Activated gamma-delta T cell (primary cell): ENCODE measurements at regions not wholly inside any gene's neighbourhood (a gene's known extent, or its start where the extent isn't known, plus 50 kb on each side); places are given as distances from the start of the nearest gene placed in this dataset.
"Not testable (repeated sequence)": the region's sequence is repeated elsewhere in the genome, so short reads cannot be mapped to it uniquely, and the experiment has no call there.

Experiments used
- DNase-seq: peaks from one replicate; lab custom pipeline; 2025; lab: John Stamatoyannopoulos, UW

DNA sequence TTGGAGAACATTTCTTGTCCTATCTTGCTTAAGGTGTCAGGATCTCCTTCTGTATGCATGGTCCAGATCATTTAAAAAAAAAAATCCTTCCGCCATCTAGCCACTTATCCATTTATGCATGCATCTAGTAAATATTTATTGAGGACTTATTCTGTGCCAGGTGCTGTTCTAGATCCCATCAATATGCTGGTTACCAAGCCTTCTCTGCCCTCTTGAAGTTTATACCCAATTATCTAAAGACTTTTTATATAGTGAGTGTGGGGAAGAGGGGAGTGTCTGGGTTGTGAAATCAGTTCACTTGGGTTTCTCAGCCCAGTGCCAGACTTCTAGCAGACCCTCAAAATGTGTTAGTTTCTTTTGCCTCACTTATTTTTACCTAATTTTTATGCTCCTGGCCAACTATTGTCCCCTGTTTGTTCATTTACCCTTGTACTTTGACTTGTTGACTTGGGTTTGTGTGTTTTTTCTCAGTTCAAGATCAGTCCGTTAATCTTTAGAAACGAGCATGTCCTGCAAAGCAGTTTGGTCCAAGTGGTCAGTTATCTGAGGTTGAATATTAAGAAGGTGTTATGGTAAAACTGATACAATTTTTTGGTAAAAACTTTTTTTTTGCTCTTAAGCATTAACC, 488.9 kb downstream of the PCNX1 start:
- no peak for DNase-seq

DNA sequence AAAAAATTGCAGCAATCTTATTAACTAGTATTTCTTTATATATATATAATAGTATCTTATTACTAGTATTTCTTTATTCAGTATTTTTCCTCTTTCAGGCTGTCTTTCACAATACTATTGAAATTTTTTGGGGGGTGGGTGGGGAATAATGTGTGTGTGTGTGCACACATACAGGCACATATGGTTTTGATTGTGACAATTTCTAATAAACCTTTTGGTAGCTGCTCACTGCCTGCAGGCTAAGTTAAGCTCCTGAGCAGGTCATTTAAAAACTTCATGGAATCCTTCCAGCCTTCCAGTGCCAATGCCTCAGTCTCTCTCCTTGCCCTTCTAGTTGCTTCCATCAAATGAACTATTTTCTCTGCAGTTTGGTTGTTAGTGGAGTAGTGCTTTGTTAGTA, 490.1 kb downstream of the PCNX1 start:
- no peak for DNase-seq

DNA sequence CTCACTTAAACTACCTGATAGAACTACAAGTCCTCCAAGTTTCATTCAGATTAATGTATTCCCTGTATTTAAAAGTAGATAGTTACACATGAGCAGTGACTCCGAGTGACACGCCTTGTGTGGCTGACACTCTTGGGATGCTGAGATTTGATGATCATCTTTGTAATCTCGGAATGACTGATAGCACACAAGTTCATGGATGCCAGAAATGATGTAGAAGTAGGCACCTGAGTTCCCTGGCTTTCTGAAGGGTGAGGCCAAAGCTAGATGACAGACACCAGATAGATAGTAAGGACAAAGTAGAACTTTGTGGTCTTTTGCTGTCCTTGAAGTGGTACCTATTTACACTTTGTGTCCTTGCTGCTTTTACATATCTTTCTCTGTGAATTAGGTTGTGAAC, 491.2 kb downstream of the PCNX1 start:
- DNase-seq = no peak

DNA sequence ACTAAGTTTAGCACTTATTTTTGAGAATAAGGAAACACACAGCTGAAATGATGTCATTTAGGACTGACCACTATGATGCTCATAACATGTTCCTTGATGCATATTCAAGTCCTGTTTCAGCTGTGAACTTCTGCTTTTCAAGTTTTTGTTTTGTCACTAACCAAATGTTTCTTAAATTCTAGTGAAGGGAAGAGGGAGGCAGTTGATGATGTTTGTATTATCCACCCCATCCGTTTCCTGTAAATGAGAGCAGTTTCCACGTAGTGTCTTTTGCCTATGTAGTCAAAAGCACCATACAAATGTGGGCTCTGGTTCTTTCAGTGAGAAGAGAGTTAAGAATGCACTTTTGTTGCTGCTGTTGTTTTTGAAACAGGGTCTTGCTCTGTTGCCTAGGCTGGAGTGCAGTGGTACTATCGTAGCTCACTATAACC, 491.8 kb downstream of the PCNX1 start:
- DNase-seq = no peak

DNA sequence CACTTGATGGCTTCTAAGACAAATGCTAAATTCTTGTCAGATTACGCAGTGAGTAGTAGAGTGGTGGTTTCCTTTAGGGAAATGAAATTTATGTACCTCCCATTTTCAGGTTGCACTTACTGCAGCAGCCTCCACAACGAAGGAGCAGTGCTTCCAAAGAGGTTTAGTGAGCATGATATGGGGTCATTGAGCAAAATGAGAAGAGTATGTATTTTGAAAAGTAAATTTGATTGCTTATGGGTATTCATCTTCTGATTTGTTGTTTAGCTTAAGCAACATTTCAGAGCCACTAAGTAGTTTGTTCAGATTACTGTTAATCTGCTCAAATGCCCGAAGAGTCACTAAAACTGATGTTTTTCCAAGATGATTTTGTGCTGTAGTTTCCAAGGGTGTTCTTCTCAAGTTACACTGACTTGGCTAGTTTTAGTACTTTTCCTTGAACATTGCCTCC, 493.6 kb downstream of the PCNX1 start:
- DNase-seq = no peak

DNA sequence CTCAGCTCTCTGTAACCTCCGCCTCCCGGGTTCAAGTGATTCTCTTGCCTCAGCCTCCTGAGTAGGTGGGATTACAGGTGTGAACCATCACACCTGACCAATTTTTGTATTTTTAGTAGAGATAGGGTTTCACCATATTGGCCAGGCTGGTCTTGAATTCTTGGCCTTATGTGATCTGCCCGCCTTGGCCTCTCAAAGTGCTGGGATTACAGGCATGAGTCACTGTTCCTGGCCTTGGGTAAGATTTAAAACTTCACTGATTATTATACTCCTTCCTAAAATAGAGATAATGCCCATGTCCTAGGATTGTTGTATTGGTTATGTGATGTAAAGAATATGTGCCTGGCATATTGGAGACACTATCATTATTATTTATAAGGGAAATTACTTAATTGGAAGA, 495.2 kb downstream of the PCNX1 start:
- DNase-seq = not testable (repeated sequence)

DNA sequence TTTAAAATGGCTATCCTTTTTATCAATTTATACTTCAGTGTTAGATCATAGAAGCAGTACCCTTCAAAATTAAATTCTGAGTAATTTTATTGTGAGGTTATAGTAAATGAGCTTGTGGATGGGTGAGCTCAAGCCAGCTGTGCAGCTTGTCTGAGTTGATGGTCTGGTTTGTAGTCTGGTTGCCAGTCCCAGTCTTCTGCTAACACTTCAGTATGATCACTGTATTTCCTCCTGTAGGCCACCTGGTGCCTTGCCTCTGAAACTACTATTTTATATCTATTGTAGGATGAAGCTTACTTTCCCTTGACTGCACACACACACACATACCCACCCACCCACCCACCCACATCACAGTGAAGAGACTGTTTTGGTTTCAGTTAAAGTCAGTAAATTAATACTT, 496.4 kb downstream of the PCNX1 start:
- DNase-seq = no peak

DNA sequence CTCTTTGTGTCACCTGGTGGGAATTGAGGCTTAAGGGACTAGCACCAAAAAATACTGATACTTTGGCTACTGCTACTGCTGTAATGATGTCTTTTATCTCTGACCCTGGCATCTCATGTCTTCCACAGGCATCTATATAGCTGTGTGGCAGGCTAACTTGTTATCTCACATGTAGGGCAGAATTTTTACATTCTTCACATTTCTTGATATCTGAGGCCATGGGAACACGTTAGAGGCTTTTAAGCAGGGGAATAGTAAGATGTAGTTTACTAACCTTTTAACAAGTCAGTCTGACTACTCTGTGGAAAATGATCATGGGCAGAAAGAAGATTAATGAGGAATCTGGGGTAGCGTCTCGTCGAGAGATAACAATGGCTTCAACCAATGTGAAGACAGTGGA, 498.4 kb downstream of the PCNX1 start:
- no peak for DNase-seq

DNA sequence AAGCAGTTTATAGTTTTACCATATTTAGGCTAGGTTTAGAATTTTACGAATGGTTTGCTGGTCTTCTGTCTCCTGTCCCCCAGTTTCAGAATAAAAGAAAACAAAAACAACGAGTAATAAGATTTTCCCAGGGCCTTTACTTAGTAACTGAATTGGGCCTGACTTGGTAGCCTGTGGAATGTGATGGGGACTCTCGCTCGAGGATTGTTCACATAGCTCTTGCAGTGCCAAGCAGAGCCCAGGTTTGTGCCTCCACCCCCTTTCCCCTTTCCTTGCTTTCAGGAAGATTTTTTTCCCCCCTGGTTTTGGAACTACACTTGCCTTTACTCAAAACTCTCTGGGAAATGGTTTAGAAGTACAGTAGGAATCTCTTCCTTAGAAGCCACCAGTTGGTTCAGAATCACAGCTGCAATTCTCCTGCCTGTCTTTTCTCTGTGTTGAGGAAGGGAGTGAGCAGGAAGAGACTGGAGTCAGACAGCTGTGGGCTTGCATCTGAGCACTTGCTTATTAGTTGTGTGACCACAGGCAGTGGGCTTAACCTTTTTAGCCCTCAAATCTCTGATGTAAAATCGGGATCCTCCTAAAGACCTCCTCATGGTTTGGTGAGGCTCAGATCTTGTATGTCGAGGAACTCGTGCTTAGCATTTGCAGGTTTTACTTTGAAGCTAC, 501.2 kb downstream of the PCNX1 start:
- DNase-seq = no peak

DNA sequence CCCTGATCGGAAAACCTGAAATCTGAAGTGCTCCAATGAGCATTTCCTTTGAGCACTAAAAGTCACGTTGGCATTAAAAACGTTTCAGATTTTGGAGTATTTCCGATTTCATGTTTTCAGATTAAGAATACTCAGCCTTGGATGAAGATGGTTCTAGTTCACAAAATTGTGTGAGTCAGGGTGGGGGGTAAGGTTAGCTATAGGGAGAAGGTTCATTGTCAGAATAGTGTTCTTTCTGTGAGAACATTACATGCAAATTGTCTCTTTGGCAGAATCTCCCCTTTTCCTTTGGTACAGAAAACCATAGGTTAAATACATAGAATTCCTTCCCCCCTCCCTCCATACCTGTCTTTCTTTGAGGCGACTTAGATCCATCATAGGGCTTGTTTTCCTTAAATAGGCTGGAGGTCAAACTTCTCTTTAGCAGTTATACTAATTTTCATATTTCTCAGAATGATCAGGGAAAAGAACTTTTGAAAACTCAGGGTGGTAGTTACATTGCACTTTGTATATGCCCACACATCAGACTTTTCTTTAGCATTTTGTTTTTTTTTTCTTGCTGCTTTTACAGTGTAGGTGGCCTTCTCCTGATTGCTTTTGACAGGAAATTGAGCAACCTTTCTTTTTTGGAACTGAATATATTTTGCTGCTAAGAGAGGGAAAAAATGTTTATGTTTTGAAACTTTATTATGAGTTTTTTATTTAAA, 503.5 kb downstream of the PCNX1 start:
- no peak for DNase-seq

DNA sequence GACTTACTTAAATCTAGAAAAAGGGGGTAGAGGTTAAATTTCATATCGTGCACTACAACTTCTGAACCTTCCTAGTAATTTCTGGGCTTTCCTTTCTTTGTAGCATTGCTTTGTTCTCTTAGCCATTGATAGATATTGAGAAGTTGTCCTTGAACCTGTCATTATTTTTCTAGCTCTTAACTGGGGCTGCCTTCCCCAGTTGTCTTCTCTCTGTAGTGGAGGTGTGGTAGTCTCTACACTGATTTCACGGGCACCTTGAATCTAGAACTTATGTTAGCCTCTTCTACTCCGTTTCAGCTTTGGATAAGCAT, 504.0 kb downstream of the PCNX1 start:
- DNase-seq = no peak

DNA sequence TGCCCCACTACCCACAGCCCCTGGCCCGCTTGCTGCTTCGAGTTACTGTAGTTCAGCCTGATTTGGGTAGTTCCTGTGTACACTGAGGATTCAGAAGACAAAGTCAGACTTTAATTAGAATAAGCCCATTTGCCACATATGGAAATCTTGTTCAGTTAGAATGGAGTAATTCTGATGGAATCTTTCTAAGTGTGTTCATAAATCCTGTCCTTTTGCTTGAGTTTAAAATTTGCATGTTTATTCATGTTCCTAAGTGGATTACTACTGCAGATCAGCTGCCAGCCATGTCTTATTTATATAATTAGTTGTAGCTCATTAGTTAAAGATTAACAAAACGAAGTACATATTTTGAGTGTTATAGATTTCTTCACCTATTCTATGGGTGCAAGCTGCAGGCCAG, 504.5 kb downstream of the PCNX1 start:
- DNase-seq = no peak

DNA sequence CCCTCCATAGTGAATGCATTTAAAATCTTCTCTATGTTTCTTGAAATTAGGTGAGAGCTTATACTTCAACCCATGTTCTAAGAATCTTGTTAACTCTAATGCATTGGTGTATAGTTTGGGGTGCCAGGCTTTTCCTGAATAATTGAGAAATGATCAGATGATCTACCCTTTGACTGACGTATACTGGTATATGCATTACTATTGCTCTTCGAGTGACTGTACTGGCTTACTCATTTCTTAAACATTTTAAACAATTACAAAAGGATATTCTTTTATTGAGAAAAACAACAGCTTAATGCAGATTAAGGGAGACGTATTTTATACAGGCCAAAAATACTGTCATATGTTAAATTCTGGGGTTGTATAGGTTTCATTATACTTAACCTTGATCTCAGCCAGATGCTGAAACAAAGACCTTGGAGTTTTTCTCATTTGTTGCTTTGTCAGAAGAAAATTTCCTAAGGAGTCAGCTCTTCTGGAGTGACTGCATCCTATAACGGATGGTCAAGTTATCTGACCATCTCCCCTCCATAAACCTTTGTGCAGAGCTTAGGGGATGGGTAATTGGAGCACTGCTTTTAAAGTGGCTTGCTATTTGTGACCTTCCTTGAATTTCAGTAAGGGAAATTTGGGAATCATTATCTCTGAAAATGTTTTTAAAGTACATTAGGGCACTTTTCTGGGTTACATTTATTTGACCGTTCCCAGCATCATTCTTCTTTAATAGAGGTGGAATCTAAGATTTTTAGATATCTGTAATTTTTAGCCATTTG, 507.6 kb downstream of the PCNX1 start:
- no peak for DNase-seq

DNA sequence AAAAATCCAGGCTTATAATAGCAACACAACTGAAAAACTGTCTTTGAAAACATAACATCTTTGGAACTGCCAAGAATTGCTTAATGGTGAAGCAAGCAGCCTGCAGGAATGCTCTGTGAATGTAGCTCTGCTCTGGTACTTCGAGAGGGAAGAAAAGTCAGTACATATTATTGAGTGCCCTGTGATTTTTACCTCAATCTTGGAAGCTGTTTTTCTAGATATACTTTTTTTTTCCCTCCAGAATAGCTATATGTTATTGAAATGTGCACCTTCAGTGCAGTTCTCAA, 508.1 kb downstream of the PCNX1 start:
- DNase-seq = no peak

DNA sequence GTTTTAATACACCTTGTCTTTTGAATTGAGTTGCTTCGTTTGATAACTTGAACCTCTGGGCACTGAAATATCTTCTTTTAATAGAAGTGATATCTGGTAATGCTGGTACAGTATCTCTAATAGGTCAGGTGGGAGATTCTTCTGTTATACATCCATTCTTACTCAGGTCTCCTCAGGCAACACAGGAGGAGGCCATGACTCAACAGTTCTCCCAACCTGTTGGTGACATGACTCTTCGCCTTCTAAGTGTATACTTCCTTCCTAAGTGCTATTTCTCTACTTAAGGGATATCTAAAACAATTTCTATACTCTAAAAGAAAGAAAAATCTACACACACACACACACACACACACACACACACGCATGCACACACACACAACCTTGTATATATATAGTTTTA, 509.1 kb downstream of the PCNX1 start:
- no peak for DNase-seq

DNA sequence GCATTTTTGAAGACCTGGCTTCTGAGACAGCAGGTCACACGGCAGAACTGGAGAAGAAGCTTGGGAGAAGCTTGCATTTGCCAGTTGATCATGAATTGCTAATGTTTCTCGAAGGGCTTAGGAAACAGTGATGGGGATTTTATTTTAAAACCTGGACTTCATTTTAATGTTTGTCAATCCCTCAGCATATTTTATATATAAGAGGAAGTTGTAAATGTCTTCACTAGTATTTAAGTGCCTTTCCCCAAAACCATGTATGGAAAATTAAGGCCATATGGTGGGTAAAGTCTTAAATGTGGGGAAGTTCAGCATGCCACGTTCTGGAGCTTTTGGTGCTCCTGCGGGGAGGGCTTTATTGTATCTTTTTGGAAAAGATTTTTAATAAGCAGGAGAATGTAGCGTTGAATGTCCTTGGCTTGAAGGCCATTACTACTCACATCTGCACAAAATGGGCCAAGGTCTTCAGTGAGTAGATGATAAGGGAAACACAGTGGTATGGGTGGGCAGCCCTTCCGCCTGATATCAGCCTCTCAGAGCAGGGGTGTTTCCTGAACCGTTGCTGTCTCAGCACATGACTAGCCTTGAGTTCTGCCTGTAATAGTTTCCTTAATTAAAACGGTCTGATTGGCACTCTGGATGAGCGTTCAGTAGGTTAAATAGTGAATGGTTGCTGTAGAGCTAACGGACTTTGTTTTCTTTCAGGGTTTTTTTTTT, 511.4 kb downstream of the PCNX1 start:
- DNase-seq = no peak

DNA sequence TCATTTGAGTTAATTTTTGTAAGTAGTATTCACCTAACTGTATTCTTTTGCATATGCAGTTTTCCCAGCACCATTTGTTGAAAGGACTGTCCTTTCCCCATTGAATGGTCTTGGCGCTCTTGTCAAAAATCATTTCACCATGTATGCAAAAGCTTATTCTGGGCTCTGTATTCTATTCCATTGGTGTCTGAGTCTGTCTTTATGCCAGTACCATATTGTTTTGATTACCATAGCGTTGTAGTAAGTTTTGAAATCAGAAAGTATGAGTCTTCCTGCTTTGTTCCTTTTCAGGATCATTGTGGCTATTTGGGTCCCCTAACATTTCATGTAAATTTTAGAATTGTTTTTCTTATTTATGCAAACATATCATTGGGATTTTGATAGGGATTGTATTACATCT, 508.7 kb upstream of the RGS6 start:
- no peak for DNase-seq

DNA sequence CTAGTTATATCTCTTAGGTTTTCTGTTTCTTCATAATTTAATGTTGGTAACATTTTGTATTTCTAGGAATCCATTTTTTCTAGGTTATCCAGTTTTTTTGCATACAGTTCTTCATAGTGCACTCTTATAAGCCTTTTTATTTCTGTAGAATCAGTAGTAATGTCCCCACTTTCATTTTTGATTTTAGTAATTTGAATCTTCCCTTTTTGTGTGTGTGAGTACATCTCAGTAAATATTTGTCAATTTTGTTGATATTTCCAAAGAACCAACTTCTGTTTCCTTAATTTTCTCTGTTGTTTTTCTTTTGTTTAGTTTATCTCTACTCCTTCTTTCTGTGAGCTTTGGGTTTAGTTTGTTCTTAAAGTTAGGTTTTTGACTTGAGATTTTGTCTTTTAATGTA, 507.3 kb upstream of the RGS6 start:
- no peak for DNase-seq

DNA sequence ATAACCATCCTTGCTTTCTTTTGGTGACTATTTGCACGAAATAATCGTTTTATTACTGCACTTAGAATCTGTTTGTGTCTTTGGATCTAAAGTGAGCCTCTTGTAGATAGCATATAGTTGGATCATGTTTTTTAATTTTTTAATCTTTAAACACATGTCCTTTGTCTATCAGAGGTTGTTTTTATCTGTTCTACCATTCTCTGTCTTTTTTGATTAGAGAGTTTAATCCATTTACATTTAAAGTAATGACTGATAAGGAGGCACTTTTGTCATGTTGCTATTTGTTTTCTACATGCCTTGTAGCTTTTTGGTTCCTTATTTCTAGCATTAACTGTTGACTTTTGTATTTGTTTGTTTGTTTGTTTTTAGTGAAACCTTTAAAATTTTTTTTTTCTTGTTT, 506.2 kb upstream of the RGS6 start:
- no peak for DNase-seq

DNA sequence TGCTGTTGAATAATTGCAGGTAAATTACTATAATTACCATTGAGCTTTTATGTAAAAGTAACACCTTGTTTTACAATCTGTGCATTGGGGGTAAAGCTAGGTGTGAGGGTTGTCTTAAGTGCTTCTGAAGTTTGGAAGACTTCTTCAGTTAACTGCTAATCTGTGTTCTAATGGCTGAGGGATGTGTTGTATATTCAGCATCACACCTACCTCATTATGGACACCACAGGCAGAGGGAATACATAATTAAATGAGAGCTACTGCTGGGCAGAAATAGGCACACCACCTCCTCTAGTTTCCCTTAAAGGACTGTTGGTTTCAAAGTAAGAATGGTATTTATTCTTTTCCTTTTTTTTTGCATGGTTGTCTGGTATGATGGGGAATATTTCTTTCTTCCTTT, 502.3 kb upstream of the RGS6 start:
- DNase-seq = no peak

DNA sequence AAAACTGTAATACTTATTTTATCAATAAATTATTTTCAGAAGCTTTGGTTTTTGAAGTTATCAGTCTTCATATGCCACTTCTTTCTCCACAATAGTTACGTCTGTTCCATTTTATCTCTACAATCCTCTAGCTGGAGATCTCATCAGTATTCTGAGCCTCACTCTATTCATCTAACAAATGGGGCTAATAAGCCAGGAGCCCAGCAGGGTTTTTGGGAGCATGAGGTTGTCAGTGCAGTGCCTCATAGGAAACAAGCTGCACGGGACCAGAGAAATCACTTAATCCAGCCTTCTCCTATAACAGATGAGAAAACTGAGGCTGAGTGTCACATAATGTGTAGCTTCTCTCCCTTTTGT, 501.9 kb upstream of the RGS6 start:
- DNase-seq = no peak

DNA sequence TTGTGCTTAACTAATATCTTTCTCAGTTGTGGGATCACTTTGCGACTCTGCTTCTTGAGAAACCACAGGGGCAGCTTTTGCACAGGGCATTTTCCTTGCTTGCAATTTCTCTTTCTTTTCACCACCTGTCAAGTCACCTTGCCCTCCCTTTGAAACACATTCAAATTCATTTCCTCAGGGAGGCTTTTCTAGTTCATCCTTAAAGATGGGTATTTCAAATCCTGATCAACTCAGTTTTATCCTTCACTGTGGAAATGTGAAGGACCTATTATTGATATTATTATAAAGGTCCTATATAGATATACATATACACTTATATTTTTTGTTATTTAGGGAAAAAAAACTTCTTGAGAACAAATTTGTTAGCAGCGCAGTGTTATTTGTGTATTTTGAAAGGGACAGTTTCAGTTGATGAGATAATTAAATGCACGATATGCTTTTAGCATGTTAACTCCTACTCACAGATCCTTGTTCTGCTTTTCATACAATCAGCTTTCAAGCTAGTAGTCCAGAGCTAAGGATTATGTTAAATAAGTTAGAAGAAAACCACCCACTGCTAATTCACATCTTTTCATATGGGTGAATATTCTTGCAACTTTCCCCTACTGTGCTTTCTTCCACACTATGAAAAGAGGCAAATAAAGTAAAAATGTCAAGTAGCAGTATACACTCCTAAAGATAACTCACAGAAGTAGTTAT, 501.4 kb upstream of the RGS6 start:
- DNase-seq = no peak
